HCT116 (cell line): ENCODE measurements at regions not wholly inside any gene's neighbourhood (a gene's known extent, or its start where the extent isn't known, plus 50 kb on each side); places are given as distances from the start of the nearest gene placed in this dataset.

Experiments
- ATAC-seq: fragments of 200-7000 bp; cut with Tn5 transposase; 2 replicates; pipeline ENCODE4 v1.9.1; 2020; ENCODE audit warnings: mild to moderate bottlenecking, moderate library complexity
- BruUV-seq: library from RNA; stranded (reverse); fragments of 400-500 nt; replicated peaks from 2 replicates; lab custom pipeline; 2021; lab: Mats Ljungman, UMichigan
- CTCF ChIA-PET: fragments of 300-600 bp; sonication (Branson Sonifier 250); formaldehyde crosslinking; loops from one replicate; lab custom pipeline; 2021; ENCODE audit warnings: antibody characterized with exemption; lab: Charles Lee
- POLR2A ChIA-PET: fragments of 300-600, 350-600 bp; sonication (Branson Sonifier 250); formaldehyde crosslinking; loops from one replicate; lab custom pipeline; 2021; ENCODE audit warnings: antibody characterized with exemption; lab: Charles Lee
- RAD21 ChIA-PET, 2 experiments: fragments of 300-600 bp; sonication (Branson Sonifier 250); formaldehyde crosslinking; loops; one replicate each; lab custom pipeline; 2023; ENCODE audit warnings: low total read pairs in 2 of 2; ENCODE audit not compliant: uncharacterized antibody in 2 of 2, unreplicated experiment in 2 of 2, low non-redundant PET in 1 of 2; lab: Charles Lee
- DNase-seq: peaks from one replicate; pipeline ENCODE4 v3.0.0-alpha.2; 2010; ENCODE audit warnings: low read depth, low spot score
- H2AFZ ChIP-seq: fragments of 200-600 bp; shearing (Covaris generic), sonication (generic); 2 replicates; pipeline ENCODE4 v1.6.1; 2017; ENCODE audit warnings: low read depth, mixed run types, mixed read lengths, antibody characterized with exemption, low read length; ENCODE audit not compliant: poor library complexity, severe bottlenecking
- H3K27ac ChIP-seq: 2 replicates; pipeline ENCODE4 v1.5.1; 2012; ENCODE audit warnings: low read depth, low read length
- H3K27me3 ChIP-seq: fragments of 200-600 bp; sonication (generic); 2 replicates; pipeline ENCODE4 v1.6.1; 2016; ENCODE audit warnings: mixed run types, low read length, mixed read lengths; ENCODE audit not compliant: insufficient read depth
- H3K36me3 ChIP-seq, 2 experiments: fragments of 200-500 bp in 1 of 2; fragments of 200-600 bp in 1 of 2; sonication (Bioruptor generic) in 1 of 2; sonication (generic) in 1 of 2; 2 replicates each; pipeline versions ENCODE4 v1.5.1 to v1.6.1; 2014 to 2016; ENCODE audit warnings: low read length in 2 of 2, inconsistent platforms in 1 of 2, mixed read lengths in 1 of 2, mixed run types in 1 of 2; ENCODE audit not compliant: insufficient read depth in 2 of 2, control insufficient read depth in 1 of 2
- H3K4me1 ChIP-seq, 2 experiments: fragments of 200-600 bp in 1 of 2; sonication (generic) in 1 of 2; 2 replicates each; pipeline versions ENCODE4 v1.5.1 to v1.6.1; 2012 to 2017; ENCODE audit warnings: low read length in 2 of 2, inconsistent platforms in 1 of 2, mild to moderate bottlenecking in 1 of 2, mixed read lengths in 1 of 2, mixed run types in 1 of 2, moderate library complexity in 1 of 2; ENCODE audit not compliant: insufficient read depth in 2 of 2, control insufficient read depth in 1 of 2
- H3K4me2 ChIP-seq: fragments of 200-600 bp; sonication (generic); 2 replicates; pipeline ENCODE4 v1.6.1; 2017; ENCODE audit warnings: mixed run types, low read length, mixed read lengths
- H3K4me3 ChIP-seq, 2 experiments: fragments of 200-600 bp in 1 of 2; sonication (generic) in 1 of 2; replicated peaks in 1 of 2; 2 replicates each; pipeline ENCODE4 v1.5.1; 2011 to 2016; ENCODE audit warnings: low read length in 2 of 2, control low read depth in 1 of 2, low read depth in 1 of 2, mild to moderate bottlenecking in 1 of 2, mixed read lengths in 1 of 2, mixed run types in 1 of 2
- H3K79me2 ChIP-seq: fragments of 200-600 bp; sonication (generic); 2 replicates; pipeline ENCODE4 v1.6.1; 2017; ENCODE audit warnings: mild to moderate bottlenecking, mixed run types, low read length, moderate library complexity, mixed read lengths; ENCODE audit not compliant: insufficient read depth
- H3K9ac ChIP-seq: fragments of 200-600 bp; sonication (generic); 2 replicates; pipeline ENCODE4 v1.6.1; 2016; ENCODE audit warnings: low read length, mixed read lengths
- H3K9me2 ChIP-seq: fragments of 200-600 bp; sonication (generic), shearing (Covaris generic); 2 replicates; pipeline ENCODE4 v1.6.1; 2017; ENCODE audit warnings: mixed run types, mild to moderate bottlenecking, moderate library complexity; ENCODE audit not compliant: insufficient read depth
- H3K9me3 ChIP-seq, 2 experiments: fragments of 200-500 bp in 1 of 2; fragments of 200-600 bp in 1 of 2; sonication (Bioruptor generic) in 1 of 2; sonication (generic) in 1 of 2; 2 replicates each; pipeline ENCODE4 v1.6.1; 2014 to 2017; ENCODE audit warnings: low read length in 2 of 2, mixed read lengths in 2 of 2, inconsistent platforms in 1 of 2, low read depth in 1 of 2, mild to moderate bottlenecking in 1 of 2, mixed run types in 1 of 2, moderate library complexity in 1 of 2; ENCODE audit not compliant: control insufficient read depth in 1 of 2, insufficient read depth in 1 of 2
- H4K20me1 ChIP-seq: fragments of 200-600 bp; sonication (generic), shearing (Covaris generic); 2 replicates; pipeline ENCODE4 v1.6.1; 2017; ENCODE audit warnings: mixed run types, mild to moderate bottlenecking, moderate library complexity; ENCODE audit not compliant: insufficient read depth
- CBX3 ChIP-seq: IDR thresholded peaks from 2 replicates; pipeline ENCODE4 v1.6.1; 2012; ENCODE audit warnings: low read depth
- EZH2 ChIP-seq: fragments of 200-600 bp; sonication (generic); IDR thresholded peaks from 2 replicates; pipeline ENCODE4 v1.6.1; 2017; ENCODE audit warnings: antibody characterized with exemption, mixed run types
- EZH2phosphoT487 ChIP-seq: fragments of 200-600 bp; IDR thresholded peaks from 2 replicates; pipeline ENCODE4 v1.6.1; 2018; ENCODE audit warnings: antibody characterized with exemption, borderline replicate concordance
- JUND ChIP-seq: IDR thresholded peaks from 2 replicates; pipeline ENCODE4 v1.6.1; 2012
- POLR2AphosphoS5 ChIP-seq: IDR thresholded peaks from 2 replicates; pipeline ENCODE4 v1.6.1; 2011; ENCODE audit warnings: mild to moderate bottlenecking, low read depth, low read length, moderate library complexity
- RAD21 ChIP-seq: IDR thresholded peaks from 2 replicates; pipeline ENCODE4 v1.6.1; 2012; ENCODE audit warnings: low read depth, mild to moderate bottlenecking
- SRF ChIP-seq: IDR thresholded peaks from 2 replicates; pipeline ENCODE4 v1.6.1; 2012; ENCODE audit warnings: low read depth
- YY1 ChIP-seq: IDR thresholded peaks from 2 replicates; pipeline ENCODE4 v1.6.1; 2011; ENCODE audit warnings: low read length, low read depth, moderate library complexity, mild to moderate bottlenecking; ENCODE audit not compliant: insufficient replicate concordance; ENCODE audit errors: extremely low read depth
- ZNF274 ChIP-seq: fragments of 200-500 bp; sonication (Bioruptor generic); IDR thresholded peaks from 2 replicates; pipeline ENCODE4 v1.6.1; 2014; ENCODE audit warnings: mild to moderate bottlenecking, low read depth, low read length, inconsistent platforms
- intact Hi-C: fragments of 100-400 bp; cut with micrococcal nuclease; formaldehyde crosslinking; loops from 2 replicates; pipeline ENCODE4 v1.10.0; 2022
- TF ChIP-seq, protein P1 (sequence below): IDR thresholded peaks from 2 replicates; pipeline ENCODE4 v1.6.1; 2011; ENCODE audit warnings: mild to moderate bottlenecking, low read length, moderate library complexity; ENCODE audit not compliant: insufficient replicate concordance; ENCODE audit errors: extremely low read depth
- TF ChIP-seq, protein P2 (sequence below), 3 experiments: fragments of 200-600 bp in 1 of 3; sonication (generic) in 1 of 3; IDR thresholded peaks in 2 of 3; conservative IDR thresholded peaks in 1 of 3; 2 replicates each; pipeline ENCODE4 v1.5.1; 2012 to 2017; ENCODE audit warnings: low read depth in 2 of 3, low read length in 2 of 3, antibody characterized with exemption in 1 of 3, borderline replicate concordance in 1 of 3, control low read depth in 1 of 3, mild to moderate bottlenecking in 1 of 3, mixed read lengths in 1 of 3, mixed run types in 1 of 3, moderate library complexity in 1 of 3; ENCODE audit not compliant: insufficient read depth in 1 of 3
- TF ChIP-seq, protein P3 (sequence below): IDR thresholded peaks from 2 replicates; pipeline ENCODE4 v1.6.1; 2012; ENCODE audit warnings: low read depth

DNA sequence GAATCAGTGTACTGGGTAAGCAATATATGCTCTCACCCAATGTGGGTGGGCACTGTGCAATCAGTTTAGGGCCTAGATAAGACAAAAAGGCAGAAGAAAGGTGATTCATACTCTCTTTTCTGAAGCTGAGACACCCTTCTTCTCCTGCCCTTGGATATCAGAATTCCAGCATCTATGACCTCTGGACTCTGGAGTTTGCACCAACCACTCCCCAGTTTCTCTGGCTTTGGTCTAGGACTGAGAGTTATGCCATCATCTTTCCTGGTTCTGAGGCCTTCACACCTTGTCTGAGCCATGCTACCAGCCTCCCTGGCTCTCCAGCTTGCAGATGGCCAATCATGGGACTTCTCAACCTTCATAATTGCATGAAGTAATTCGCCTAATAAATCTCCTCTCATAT is 724.6 kb upstream of the TYRP1 start:
- RAD21 ChIA-PET: no interaction called here
- no peak for TF ChIP-seq SRF
- TF ChIP-seq EZH2phosphoT487: no peak
- TF ChIP-seq, all 23 proteins: peak for 0
- CTCF ChIA-PET: no interaction called here
- POLR2A ChIA-PET: no interaction called here
- DNase-seq (no peak), ATAC-seq (no peak)
- no peak overlapping the region for H3K4me2 ChIP-seq
- H3K9me2 ChIP-seq: no peaks in the 10 kb centered on the region
- no peak overlapping the region for H3K27ac ChIP-seq
- no peaks in the 10 kb centered on the region for H3K27me3 ChIP-seq
- no peak overlapping the region for H2AFZ ChIP-seq
- H4K20me1 ChIP-seq: no peaks in the 10 kb centered on the region
- no peaks in the 10 kb centered on the region for H3K79me2 ChIP-seq
- no peaks in the 10 kb centered on the region for H3K36me3 ChIP-seq
- BruUV-seq: no TSS peak
- H3K4me3 ChIP-seq: no peak overlapping the region
- intact Hi-C loops: no loop called here
- H3K9me3 ChIP-seq: peaks cover 11 to 27% of the 10 kb centered on the region in 2 experiments; a peak in 2 of 4 replicates
- H3K9ac ChIP-seq: no peak overlapping the region
- no peaks in the 10 kb centered on the region for H3K4me1 ChIP-seq

- no peaks in the 10 kb centered on the region for H3K79me2 ChIP-seq
- no peak overlapping the region for H2AFZ ChIP-seq
- no peak overlapping the region for H3K9ac ChIP-seq
- H3K4me2 ChIP-seq: no peak overlapping the region
- no peaks in the 10 kb centered on the region for H3K4me1 ChIP-seq
- ATAC-seq (no peak), DNase-seq (no peak)
- intact Hi-C loops: no loop called here
- no peaks in the 10 kb centered on the region for H3K27me3 ChIP-seq
- H3K27ac ChIP-seq: no peak overlapping the region
- no TSS peak for BruUV-seq
- H3K36me3 ChIP-seq: no peaks in the 10 kb centered on the region
- no peaks in the 10 kb centered on the region for H3K9me2 ChIP-seq
- H3K9me3 ChIP-seq: peaks cover 4 to 10% of the 10 kb centered on the region in 2 experiments; a peak in 2 of 4 replicates
- TF ChIP-seq JUND (no peak), CBX3 (no peak), RAD21 (no peak), ZNF274 (no peak), POLR2AphosphoS5 (no peak), SRF (no peak), EZH2 (no peak), YY1 (no peak)
- TF ChIP-seq, protein P1, sequence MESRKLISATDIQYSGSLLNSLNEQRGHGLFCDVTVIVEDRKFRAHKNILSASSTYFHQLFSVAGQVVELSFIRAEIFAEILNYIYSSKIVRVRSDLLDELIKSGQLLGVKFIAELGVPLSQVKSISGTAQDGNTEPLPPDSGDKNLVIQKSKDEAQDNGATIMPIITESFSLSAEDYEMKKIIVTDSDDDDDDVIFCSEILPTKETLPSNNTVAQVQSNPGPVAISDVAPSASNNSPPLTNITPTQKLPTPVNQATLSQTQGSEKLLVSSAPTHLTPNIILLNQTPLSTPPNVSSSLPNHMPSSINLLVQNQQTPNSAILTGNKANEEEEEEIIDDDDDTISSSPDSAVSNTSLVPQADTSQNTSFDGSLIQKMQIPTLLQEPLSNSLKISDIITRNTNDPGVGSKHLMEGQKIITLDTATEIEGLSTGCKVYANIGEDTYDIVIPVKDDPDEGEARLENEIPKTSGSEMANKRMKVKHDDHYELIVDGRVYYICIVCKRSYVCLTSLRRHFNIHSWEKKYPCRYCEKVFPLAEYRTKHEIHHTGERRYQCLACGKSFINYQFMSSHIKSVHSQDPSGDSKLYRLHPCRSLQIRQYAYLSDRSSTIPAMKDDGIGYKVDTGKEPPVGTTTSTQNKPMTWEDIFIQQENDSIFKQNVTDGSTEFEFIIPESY: no peak
- TF ChIP-seq, protein P2, sequence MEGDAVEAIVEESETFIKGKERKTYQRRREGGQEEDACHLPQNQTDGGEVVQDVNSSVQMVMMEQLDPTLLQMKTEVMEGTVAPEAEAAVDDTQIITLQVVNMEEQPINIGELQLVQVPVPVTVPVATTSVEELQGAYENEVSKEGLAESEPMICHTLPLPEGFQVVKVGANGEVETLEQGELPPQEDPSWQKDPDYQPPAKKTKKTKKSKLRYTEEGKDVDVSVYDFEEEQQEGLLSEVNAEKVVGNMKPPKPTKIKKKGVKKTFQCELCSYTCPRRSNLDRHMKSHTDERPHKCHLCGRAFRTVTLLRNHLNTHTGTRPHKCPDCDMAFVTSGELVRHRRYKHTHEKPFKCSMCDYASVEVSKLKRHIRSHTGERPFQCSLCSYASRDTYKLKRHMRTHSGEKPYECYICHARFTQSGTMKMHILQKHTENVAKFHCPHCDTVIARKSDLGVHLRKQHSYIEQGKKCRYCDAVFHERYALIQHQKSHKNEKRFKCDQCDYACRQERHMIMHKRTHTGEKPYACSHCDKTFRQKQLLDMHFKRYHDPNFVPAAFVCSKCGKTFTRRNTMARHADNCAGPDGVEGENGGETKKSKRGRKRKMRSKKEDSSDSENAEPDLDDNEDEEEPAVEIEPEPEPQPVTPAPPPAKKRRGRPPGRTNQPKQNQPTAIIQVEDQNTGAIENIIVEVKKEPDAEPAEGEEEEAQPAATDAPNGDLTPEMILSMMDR (IDR thresholded peaks at IDR 0.05 in 2 of 3, conservative IDR thresholded peaks at IDR 0.05 in 1 of 3; ENCODE audit: borderline replicate concordance in 1 of 3, insufficient read depth in 1 of 3, low read depth in 2 of 3, low read length in 2 of 3): no peak
- TF ChIP-seq, protein P3, sequence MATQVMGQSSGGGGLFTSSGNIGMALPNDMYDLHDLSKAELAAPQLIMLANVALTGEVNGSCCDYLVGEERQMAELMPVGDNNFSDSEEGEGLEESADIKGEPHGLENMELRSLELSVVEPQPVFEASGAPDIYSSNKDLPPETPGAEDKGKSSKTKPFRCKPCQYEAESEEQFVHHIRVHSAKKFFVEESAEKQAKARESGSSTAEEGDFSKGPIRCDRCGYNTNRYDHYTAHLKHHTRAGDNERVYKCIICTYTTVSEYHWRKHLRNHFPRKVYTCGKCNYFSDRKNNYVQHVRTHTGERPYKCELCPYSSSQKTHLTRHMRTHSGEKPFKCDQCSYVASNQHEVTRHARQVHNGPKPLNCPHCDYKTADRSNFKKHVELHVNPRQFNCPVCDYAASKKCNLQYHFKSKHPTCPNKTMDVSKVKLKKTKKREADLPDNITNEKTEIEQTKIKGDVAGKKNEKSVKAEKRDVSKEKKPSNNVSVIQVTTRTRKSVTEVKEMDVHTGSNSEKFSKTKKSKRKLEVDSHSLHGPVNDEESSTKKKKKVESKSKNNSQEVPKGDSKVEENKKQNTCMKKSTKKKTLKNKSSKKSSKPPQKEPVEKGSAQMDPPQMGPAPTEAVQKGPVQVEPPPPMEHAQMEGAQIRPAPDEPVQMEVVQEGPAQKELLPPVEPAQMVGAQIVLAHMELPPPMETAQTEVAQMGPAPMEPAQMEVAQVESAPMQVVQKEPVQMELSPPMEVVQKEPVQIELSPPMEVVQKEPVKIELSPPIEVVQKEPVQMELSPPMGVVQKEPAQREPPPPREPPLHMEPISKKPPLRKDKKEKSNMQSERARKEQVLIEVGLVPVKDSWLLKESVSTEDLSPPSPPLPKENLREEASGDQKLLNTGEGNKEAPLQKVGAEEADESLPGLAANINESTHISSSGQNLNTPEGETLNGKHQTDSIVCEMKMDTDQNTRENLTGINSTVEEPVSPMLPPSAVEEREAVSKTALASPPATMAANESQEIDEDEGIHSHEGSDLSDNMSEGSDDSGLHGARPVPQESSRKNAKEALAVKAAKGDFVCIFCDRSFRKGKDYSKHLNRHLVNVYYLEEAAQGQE: no peak
- ChIA-PET POLR2A (no interaction called here), CTCF (no interaction called here), RAD21 (no interaction called here)
- H3K4me3 ChIP-seq: no peak overlapping the region
- no peaks in the 10 kb centered on the region for H4K20me1 ChIP-seq
Measured at GRCh38 chr9:11973011-11973410, 720.2 kb upstream of the TYRP1 start.
